ENCODE measurements at regions not wholly inside any gene's neighbourhood (a gene's known extent, or its start where the extent isn't known, plus 50 kb on each side); places are given as distances from the start of the nearest gene placed in this dataset.

- TF ChIP-seq EZH2phosphoT487 (IDR thresholded peaks at IDR 0.05; ENCODE audit: borderline replicate concordance, low read length): no peak
- no peak for TF ChIP-seq CTCF (IDR thresholded peaks at IDR 0.05; ENCODE audit: low read depth, low read length, poor library complexity, severe bottlenecking)
Observed at GRCh38 chr10:33396279-33396678, 61.8 kb upstream of the NRP1 start.
